ENCODE measurements at regions not wholly inside any gene's neighbourhood (a gene's known extent, or its start where the extent isn't known, plus 50 kb on each side); places are given as distances from the start of the nearest gene placed in this dataset.
"Not testable (repeated sequence)": the region's sequence is repeated elsewhere in the genome, so short reads cannot be mapped to it uniquely, and the experiment has no call there.

GRCh38 chr1:72987871-72988270 is 705.5 kb upstream of the NEGR1 start:
- Mint-ChIP-seq H3K36me3 (ENCODE audit: low read depth) (peaks cover 58% of the 10 kb centered on the region), H3K9me3 (peaks cover 37% of the 10 kb centered on the region), H3K4me1 (peaks cover 34% of the 10 kb centered on the region), H3K27ac (peak overlapping the region; percentile 90)
- not testable (repeated sequence) for H3K9me2 ChIP-seq (ENCODE audit: insufficient read depth); H3K27me3 ChIP-seq (ENCODE audit: insufficient read depth); H3K79me2 ChIP-seq (replicated peaks; ENCODE audit: insufficient read depth); H3K4me3 Mint-ChIP-seq; ATAC-seq; H3K4me3 ChIP-seq; H3F3A ChIP-seq (replicated peaks; ENCODE audit: low read depth); H3K36me3 ChIP-seq (ENCODE audit: insufficient read depth); H4K20me1 ChIP-seq (replicated peaks; ENCODE audit: insufficient read depth); H3K27me3 Mint-ChIP-seq (ENCODE audit: insufficient read depth, low read depth, poor library complexity); H2AFZ ChIP-seq
- peak; percentile 63 for DNase-seq (ENCODE audit: low spot score)
- Histone ChIP-seq H3K27ac (ENCODE audit: low read depth) (peak overlapping the region; percentile 97), H3K4me2 (peak overlapping the region; percentile 53), H3K4me1 (ENCODE audit: insufficient read depth) (peaks cover 29% of the 10 kb centered on the region; the same call in 1 of the 2 replicates)
- TF ChIP-seq ETS1 (IDR thresholded peaks at IDR 0.05): peak; percentile 19; the same call in 1 of the 2 replicates
- TF ChIP-seq NANOG (IDR thresholded peaks at IDR 0.05; ENCODE audit: borderline replicate concordance): peak; percentile 98
- TF ChIP-seq CREB1 (CRISPR knock-in tag; IDR thresholded peaks at IDR 0.05; ENCODE audit: low read depth): peak; percentile 49; the same call in 1 of the 2 replicates

- H3K27ac Mint-ChIP-seq: peak overlapping the region; percentile 90
- DNase-seq (ENCODE audit: low spot score) (no peak), ATAC-seq (peak; percentile 50)
- H3K4me2 ChIP-seq: peak overlapping the region; percentile 53
- peaks cover 26% of the 10 kb centered on the region for H3K9me3 Mint-ChIP-seq
- H3K4me3 ChIP-seq: peak overlapping the region; percentile 1; the same call in 1 of the 2 replicates
- no peaks in the 10 kb centered on the region for H3K79me2 ChIP-seq (replicated peaks; ENCODE audit: insufficient read depth)
- H3K36me3 ChIP-seq (ENCODE audit: insufficient read depth): no peaks in the 10 kb centered on the region
- H2AFZ ChIP-seq: no peak overlapping the region
- no peak overlapping the region; the same call in 2 of the 3 replicates for H3K4me3 Mint-ChIP-seq
- H3K27me3 Mint-ChIP-seq (ENCODE audit: insufficient read depth, low read depth, poor library complexity): peaks cover 1% of the 10 kb centered on the region
- TF ChIP-seq CTCF (conservative IDR thresholded peaks at IDR 0.05; ENCODE audit: low read depth in 2 of 2) (no peak), ZNF114 (CRISPR knock-in tag; IDR thresholded peaks at IDR 0.05) (no peak), ZNF462 (CRISPR knock-in tag; IDR thresholded peaks at IDR 0.05) (no peak), NANOG (IDR thresholded peaks at IDR 0.05; ENCODE audit: borderline replicate concordance) (peak; percentile 81; the same call in 1 of the 2 replicates)
- H3F3A ChIP-seq (replicated peaks; ENCODE audit: low read depth): no peaks in the 10 kb centered on the region; the same call in 1 of the 2 replicates
- H3K9me2 ChIP-seq (ENCODE audit: insufficient read depth): no peaks in the 10 kb centered on the region
- H4K20me1 ChIP-seq (replicated peaks; ENCODE audit: insufficient read depth): no peaks in the 10 kb centered on the region
- H3K27ac ChIP-seq (ENCODE audit: low read depth): peak overlapping the region; percentile 97
- H3K4me1 ChIP-seq (ENCODE audit: insufficient read depth): peaks cover 29% of the 10 kb centered on the region; the same call in 1 of the 2 replicates
- no peaks in the 10 kb centered on the region for H3K27me3 ChIP-seq (ENCODE audit: insufficient read depth)
- H3K36me3 Mint-ChIP-seq (ENCODE audit: low read depth): peaks cover 47% of the 10 kb centered on the region
- H3K4me1 Mint-ChIP-seq: peaks cover 34% of the 10 kb centered on the region
Observed at GRCh38 chr1:72986591-72987290, 704.4 kb upstream of the NEGR1 start.

GRCh38 chr1:72985024-72985423 is 702.7 kb upstream of the NEGR1 start:
- not testable (repeated sequence) for H3K36me3 ChIP-seq (ENCODE audit: insufficient read depth); H3K9me2 ChIP-seq (ENCODE audit: insufficient read depth); H3K27me3 Mint-ChIP-seq (ENCODE audit: insufficient read depth, low read depth, poor library complexity); H3K27me3 ChIP-seq (ENCODE audit: insufficient read depth); H3F3A ChIP-seq (replicated peaks; ENCODE audit: low read depth); H4K20me1 ChIP-seq (replicated peaks; ENCODE audit: insufficient read depth); DNase-seq (ENCODE audit: low spot score); H3K79me2 ChIP-seq (replicated peaks; ENCODE audit: insufficient read depth); H3K4me3 ChIP-seq; ATAC-seq; H3K4me3 Mint-ChIP-seq; H3K4me2 ChIP-seq; H2AFZ ChIP-seq
- H3K27ac Mint-ChIP-seq: peak overlapping the region; percentile 51; the same call in 1 of the 2 replicates
- peaks cover 36% of the 10 kb centered on the region for H3K36me3 Mint-ChIP-seq (ENCODE audit: low read depth)
- H3K9me3 Mint-ChIP-seq: peaks cover 14% of the 10 kb centered on the region
- peaks cover 32% of the 10 kb centered on the region for H3K4me1 ChIP-seq (ENCODE audit: insufficient read depth)
- H3K27ac ChIP-seq (ENCODE audit: low read depth): peak overlapping the region; percentile 97
- H3K4me1 Mint-ChIP-seq: peaks cover 42% of the 10 kb centered on the region

All from GM23338 (cell line).